Hepatocyte (in vitro differentiated cells): ENCODE measurements at regions not wholly inside any gene's neighbourhood (a gene's known extent, or its start where the extent isn't known, plus 50 kb on each side); places are given as distances from the start of the nearest gene placed in this dataset.
A peak's percentile ranks its signal among the peaks of the same experiment; 100 is the strongest.

Experiments
- DNase-seq: peaks from one replicate; pipeline ENCODE4 v3.0.0-alpha.2; 2016; ENCODE audit warnings: low spot score
- H2AFZ ChIP-seq: fragments of 200-600 bp; sonication (generic); 2 replicates; pipeline ENCODE4 v1.6.0; 2016; ENCODE audit warnings: antibody characterized with exemption, mild to moderate bottlenecking
- H3K27ac ChIP-seq: fragments of 200-600 bp; sonication (generic); 2 replicates; pipeline ENCODE4 v1.5.1; 2016; ENCODE audit warnings: mild to moderate bottlenecking
- H3K27me3 ChIP-seq: fragments of 200-600 bp; sonication (generic); 2 replicates; pipeline ENCODE4 v1.6.1; 2016
- H3K36me3 ChIP-seq: fragments of 200-600 bp; sonication (generic); replicated peaks from 2 replicates; pipeline ENCODE4 v1.5.1; 2016; ENCODE audit warnings: low read depth; ENCODE audit not compliant: insufficient read depth
- H3K4me1 ChIP-seq: fragments of 200-600 bp; sonication (generic); 2 replicates; pipeline ENCODE4 v1.5.1; 2016; ENCODE audit warnings: mild to moderate bottlenecking, moderate library complexity; ENCODE audit not compliant: insufficient read depth
- H3K4me2 ChIP-seq: fragments of 200-600 bp; sonication (generic); 2 replicates; pipeline ENCODE4 v1.6.0; 2016
- H3K4me3 ChIP-seq: fragments of 200-600 bp; sonication (generic); 2 replicates; pipeline ENCODE4 v1.5.1; 2016; ENCODE audit warnings: mild to moderate bottlenecking
- H3K79me2 ChIP-seq: fragments of 200-600 bp; sonication (generic); 2 replicates; pipeline ENCODE4 v1.6.0; 2017; ENCODE audit warnings: mild to moderate bottlenecking
- H3K9me2 ChIP-seq: fragments of 200-600 bp; sonication (generic); replicated peaks from 2 replicates; pipeline ENCODE4 v1.6.0; 2017; ENCODE audit warnings: mild to moderate bottlenecking; ENCODE audit not compliant: insufficient read depth
- H3K9me3 ChIP-seq: fragments of 200-600 bp; sonication (generic); 2 replicates; pipeline ENCODE4 v1.5.1; 2016; ENCODE audit warnings: low read depth, mild to moderate bottlenecking
- H4K20me1 ChIP-seq: fragments of 200-600 bp; sonication (generic); 2 replicates; pipeline ENCODE4 v1.6.0; 2016; ENCODE audit warnings: mild to moderate bottlenecking; ENCODE audit not compliant: insufficient read depth, poor library complexity, severe bottlenecking
- EZH2 ChIP-seq: fragments of 200-600 bp; sonication (generic); IDR thresholded peaks from 2 replicates; pipeline ENCODE4 v1.6.1; 2016; ENCODE audit warnings: antibody characterized with exemption, mild to moderate bottlenecking, borderline replicate concordance
- EZH2phosphoT487 ChIP-seq: fragments of 200-600 bp; sonication (generic); IDR thresholded peaks from one replicate; pipeline ENCODE4 v1.6.1; 2018; ENCODE audit warnings: antibody characterized with exemption, mild to moderate bottlenecking, low read depth, moderate library complexity; ENCODE audit not compliant: unreplicated experiment, severe bottlenecking
- WGBS: methylation state at CpG from one replicate; pipeline ENCODE4 v1.1.6; 2016; ENCODE audit warnings: low lambda C conversion rate; ENCODE audit errors: missing lambda C conversion rate; 5-methylcytosine and 5-hydroxymethylcytosine counted together
- TF ChIP-seq, protein P1 (sequence below): fragments of 200-600 bp; sonication (generic); IDR thresholded peaks from 2 replicates; pipeline ENCODE4 v1.5.1; 2016; ENCODE audit warnings: antibody characterized with exemption, mild to moderate bottlenecking; ENCODE audit not compliant: poor library complexity

DNA sequence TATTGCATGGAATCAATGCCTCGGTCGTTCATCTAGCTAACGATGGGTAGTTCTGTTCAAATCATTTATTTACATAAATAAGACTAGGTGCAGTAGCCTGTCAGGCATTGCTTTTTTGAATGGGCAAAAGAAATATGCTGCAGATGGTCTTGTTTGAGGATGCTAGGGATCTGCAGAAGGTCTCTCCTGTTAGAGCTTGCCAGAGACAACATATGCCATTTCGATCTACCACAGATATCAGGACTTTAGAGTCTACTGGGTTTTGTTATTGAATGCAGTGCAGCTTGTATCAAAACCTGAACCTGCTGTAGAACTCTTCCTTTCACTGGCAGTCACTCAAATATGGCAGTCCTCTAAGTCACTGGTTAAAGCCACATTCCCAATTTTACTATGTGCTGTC, 381.1 kb upstream of the CDH10 start:
- Histone ChIP-seq H3K4me2 (no peak overlapping the region), H3K9me2 (no peaks in the 10 kb centered on the region), H3K27me3 (no peaks in the 10 kb centered on the region), H3K9me3 (no peaks in the 10 kb centered on the region), H3K79me2 (no peaks in the 10 kb centered on the region), H3K4me1 (no peaks in the 10 kb centered on the region), H3K4me3 (no peak overlapping the region), H2AFZ (no peak overlapping the region), H3K27ac (no peak overlapping the region), H4K20me1 (no peaks in the 10 kb centered on the region), H3K36me3 (no peaks in the 10 kb centered on the region)
- DNase-seq, result no peak
- TF ChIP-seq EZH2phosphoT487 (no peak), EZH2 (no peak)
- TF ChIP-seq, protein P1, sequence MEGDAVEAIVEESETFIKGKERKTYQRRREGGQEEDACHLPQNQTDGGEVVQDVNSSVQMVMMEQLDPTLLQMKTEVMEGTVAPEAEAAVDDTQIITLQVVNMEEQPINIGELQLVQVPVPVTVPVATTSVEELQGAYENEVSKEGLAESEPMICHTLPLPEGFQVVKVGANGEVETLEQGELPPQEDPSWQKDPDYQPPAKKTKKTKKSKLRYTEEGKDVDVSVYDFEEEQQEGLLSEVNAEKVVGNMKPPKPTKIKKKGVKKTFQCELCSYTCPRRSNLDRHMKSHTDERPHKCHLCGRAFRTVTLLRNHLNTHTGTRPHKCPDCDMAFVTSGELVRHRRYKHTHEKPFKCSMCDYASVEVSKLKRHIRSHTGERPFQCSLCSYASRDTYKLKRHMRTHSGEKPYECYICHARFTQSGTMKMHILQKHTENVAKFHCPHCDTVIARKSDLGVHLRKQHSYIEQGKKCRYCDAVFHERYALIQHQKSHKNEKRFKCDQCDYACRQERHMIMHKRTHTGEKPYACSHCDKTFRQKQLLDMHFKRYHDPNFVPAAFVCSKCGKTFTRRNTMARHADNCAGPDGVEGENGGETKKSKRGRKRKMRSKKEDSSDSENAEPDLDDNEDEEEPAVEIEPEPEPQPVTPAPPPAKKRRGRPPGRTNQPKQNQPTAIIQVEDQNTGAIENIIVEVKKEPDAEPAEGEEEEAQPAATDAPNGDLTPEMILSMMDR, result no peak
- WGBS, result 79% methylated on average over 4 of the region's 4 CpGs

DNA sequence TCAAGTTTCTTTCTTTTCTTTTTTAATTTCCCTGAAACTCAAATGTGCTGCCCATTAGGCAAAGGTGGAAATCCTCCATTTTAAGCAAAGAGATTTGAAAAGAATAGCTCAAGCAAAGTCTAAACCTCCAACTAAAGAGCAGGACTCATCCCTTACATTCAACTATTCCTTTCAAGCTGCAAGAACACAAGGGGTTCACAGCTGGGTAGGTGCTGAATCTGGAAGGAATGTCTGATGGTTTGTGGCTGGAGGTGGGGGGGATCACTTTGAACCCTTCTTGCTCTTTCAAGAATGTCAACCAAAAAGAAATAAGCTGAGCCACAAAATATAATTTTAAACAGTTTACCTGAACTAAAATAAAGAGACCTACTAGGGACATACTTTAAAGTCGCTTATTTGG, 375.7 kb upstream of the CDH10 start:
- TF ChIP-seq EZH2phosphoT487 (no peak), EZH2 (no peak)
- TF ChIP-seq, protein P1, result no peak
- Histone ChIP-seq H3K9me2 (no peaks in the 10 kb centered on the region), H3K9me3 (no peaks in the 10 kb centered on the region), H3K79me2 (no peaks in the 10 kb centered on the region), H3K4me3 (no peak overlapping the region), H3K4me1 (no peaks in the 10 kb centered on the region), H3K4me2 (no peak overlapping the region), H3K27ac (no peak overlapping the region), H3K27me3 (no peaks in the 10 kb centered on the region), H4K20me1 (no peaks in the 10 kb centered on the region), H2AFZ (no peak overlapping the region), H3K36me3 (no peaks in the 10 kb centered on the region)
- 56% methylated on average over 1 of the region's 1 CpG for WGBS
- no peak for DNase-seq

DNA sequence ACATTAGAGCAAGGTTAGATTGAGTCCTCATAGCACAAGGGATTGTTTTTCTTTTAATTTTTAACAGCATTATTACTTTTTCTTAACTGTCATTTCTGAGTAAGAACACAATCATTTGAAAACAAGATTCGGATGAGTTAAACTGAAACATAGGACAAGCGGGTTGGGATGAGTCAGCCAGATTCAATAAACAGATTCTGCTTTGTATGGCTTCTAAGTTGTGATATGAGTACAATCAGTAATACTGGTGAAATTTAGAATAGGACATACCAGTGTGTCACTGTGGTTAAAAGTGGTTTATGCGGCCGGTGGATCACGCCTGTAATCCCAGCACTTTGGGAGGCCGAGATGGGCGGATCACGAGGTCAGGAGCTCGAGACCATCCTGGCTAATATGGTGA, 364.3 kb upstream of the CDH10 start:
- no peak overlapping the region for H3K4me2 ChIP-seq
- no peak overlapping the region for H3K27ac ChIP-seq
- TF ChIP-seq, protein P1, result no peak
- TF ChIP-seq EZH2 (no peak), EZH2phosphoT487 (no peak)
- no peak overlapping the region for H3K4me3 ChIP-seq
- no peaks in the 10 kb centered on the region for H3K36me3 ChIP-seq
- H3K4me1 ChIP-seq, result no peaks in the 10 kb centered on the region
- DNase-seq, result no peak
- H3K27me3 ChIP-seq, result no peaks in the 10 kb centered on the region
- no peaks in the 10 kb centered on the region for H3K9me2 ChIP-seq
- no peaks in the 10 kb centered on the region for H3K79me2 ChIP-seq
- no peaks in the 10 kb centered on the region for H4K20me1 ChIP-seq
- WGBS, result 98% methylated on average over 9 of the region's 9 CpGs
- no peak overlapping the region for H2AFZ ChIP-seq
- H3K9me3 ChIP-seq, result no peaks in the 10 kb centered on the region

DNA sequence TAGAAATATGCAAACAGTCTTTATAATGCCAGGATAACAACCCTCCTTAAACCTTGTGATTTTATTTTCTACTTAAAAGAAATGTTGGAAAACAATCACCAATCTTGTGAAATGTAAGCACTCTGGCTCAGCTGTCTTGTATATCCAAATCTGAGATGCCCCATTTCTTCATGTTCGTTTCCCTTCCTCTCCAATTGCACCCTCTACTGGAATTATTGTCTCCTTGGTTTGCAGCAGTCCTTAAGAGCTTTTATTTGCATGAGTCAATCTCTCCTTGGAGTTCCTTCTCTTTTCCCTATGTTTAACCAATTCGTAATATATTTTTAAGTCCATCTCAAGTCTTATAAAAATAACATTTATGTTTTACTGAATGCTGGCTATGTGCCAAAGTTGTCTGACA, 362.0 kb upstream of the CDH10 start:
- no peaks in the 10 kb centered on the region for H3K9me3 ChIP-seq
- peak; percentile 44 for DNase-seq
- H2AFZ ChIP-seq, result no peak overlapping the region
- H3K79me2 ChIP-seq, result no peaks in the 10 kb centered on the region
- no peak overlapping the region for H3K4me3 ChIP-seq
- WGBS, result 26% methylated on average over 2 of the region's 2 CpGs
- no peak overlapping the region for H3K27ac ChIP-seq
- no peaks in the 10 kb centered on the region for H3K4me1 ChIP-seq
- TF ChIP-seq EZH2phosphoT487 (no peak), EZH2 (no peak)
- TF ChIP-seq, protein P1, result peak; percentile 58
- no peak overlapping the region for H3K4me2 ChIP-seq
- no peaks in the 10 kb centered on the region for H3K36me3 ChIP-seq
- no peaks in the 10 kb centered on the region for H3K27me3 ChIP-seq
- H3K9me2 ChIP-seq, result no peaks in the 10 kb centered on the region
- H4K20me1 ChIP-seq, result no peaks in the 10 kb centered on the region
